NAMALWA (cell line): ENCODE measurements at regions not wholly inside any gene's neighbourhood (a gene's known extent, or its start where the extent isn't known, plus 50 kb on each side); places are given as distances from the start of the nearest gene placed in this dataset.

Source experiments
- DNase-seq: peaks from one replicate; pipeline ENCODE4 v3.0.0-alpha.2; 2015; ENCODE audit warnings: low spot score

- DNase-seq = no peak
These were observed 475.8 kb downstream of the BCAT1 start for GRCh38 chr12:24473097-24473496.

GRCh38 chr12:24470050-24470449 is 478.9 kb downstream of the BCAT1 start:
- no peak for DNase-seq

DNA sequence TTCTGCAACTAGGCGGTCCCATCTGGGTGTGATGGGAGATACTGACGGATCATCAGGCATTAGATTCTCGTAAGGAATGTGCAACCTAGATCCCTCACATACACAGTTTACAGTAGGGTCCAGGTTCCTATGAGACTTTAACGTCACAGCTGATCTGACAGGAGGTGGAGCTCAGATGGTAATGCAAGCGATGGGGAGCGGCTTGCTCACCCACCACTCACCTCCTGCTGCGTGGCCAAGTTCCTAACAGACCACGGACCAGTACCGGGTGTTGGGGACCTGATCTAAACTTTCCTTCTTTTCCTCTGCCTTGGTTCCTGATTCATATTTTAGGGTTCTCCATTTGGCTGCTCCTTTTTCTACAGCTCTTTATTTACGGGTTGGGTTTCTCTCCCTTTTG is 479.8 kb downstream of the BCAT1 start:
- no peak for DNase-seq

- DNase-seq = no peak
These were observed 481.7 kb downstream of the BCAT1 start for GRCh38 chr12:24467226-24467625.

DNA sequence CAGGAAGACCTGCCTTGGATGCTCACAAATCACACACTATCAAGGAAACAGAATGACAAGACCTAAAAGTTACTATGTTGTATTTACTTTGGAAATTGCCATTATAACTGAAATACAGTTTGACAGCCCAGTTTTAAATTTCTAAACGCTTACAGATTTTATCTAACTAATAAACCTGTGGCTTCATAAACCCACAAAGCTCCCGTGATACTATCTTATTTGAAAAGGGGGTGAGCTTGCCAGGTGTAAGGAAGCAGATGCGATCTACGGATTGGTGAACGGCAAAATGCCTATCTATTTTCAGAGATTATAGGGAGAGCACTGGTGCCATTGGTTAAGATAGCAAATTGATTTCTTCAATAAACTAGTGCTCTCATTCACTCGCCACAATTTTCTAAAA is 485.5 kb downstream of the BCAT1 start:
- no peak for DNase-seq

DNA sequence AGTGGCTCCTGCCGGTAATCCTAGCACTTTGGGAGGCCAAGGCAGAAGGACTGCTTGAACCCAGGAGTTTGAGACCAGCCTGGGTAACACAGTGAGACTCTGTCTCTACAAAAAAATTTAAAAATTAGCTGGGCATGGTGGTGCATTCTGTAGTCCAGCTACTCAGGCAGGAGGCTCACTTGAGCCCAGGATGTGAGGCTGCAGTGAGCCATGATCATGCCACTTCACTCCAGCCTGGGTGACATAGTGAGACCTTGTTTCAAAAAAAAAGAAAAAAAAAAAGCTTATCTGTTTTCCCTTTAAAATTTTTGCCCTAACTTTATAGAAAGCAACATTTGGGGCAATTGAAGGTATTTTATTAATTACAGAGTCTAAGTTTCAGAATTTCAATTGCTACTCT is 486.0 kb downstream of the BCAT1 start:
- no peak for DNase-seq

- DNase-seq = no peak
These were observed 488.4 kb downstream of the BCAT1 start for GRCh38 chr12:24460506-24460905.

- DNase-seq = no peak
These were observed 488.8 kb downstream of the BCAT1 start for GRCh38 chr12:24460099-24460498.

DNA sequence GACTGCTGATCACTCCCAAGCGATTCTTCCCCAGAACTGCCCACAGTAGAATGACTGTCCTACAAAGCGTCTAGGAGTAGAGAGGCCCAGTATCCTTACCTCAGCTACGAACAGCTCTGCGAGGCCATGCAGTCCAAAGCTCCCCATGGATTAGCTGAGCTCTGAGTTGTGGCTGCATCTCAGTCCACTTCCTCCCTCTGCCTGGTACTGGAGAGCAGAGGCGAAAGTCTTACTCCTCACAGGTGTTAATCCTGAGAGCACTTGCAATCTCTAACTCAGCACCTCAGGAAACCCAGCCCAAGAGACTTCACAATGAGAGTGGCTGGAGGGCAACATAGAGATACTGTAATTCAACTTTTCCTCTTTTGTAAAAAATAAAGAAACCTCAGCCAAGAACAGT is 493.1 kb downstream of the BCAT1 start:
- no peak for DNase-seq

GRCh38 chr12:24447678-24448077 is 498.2 kb upstream of the SOX5 start:
- no peak for DNase-seq

- no peak for DNase-seq
These were observed 496.8 kb upstream of the SOX5 start for GRCh38 chr12:24446287-24446686.

GRCh38 chr12:24444634-24445033 is 495.2 kb upstream of the SOX5 start:
- DNase-seq = no peak

GRCh38 chr12:24441458-24441857 is 492.0 kb upstream of the SOX5 start:
- no peak for DNase-seq

- no peak for DNase-seq
These were observed 487.2 kb upstream of the SOX5 start for GRCh38 chr12:24436667-24437066.

DNA sequence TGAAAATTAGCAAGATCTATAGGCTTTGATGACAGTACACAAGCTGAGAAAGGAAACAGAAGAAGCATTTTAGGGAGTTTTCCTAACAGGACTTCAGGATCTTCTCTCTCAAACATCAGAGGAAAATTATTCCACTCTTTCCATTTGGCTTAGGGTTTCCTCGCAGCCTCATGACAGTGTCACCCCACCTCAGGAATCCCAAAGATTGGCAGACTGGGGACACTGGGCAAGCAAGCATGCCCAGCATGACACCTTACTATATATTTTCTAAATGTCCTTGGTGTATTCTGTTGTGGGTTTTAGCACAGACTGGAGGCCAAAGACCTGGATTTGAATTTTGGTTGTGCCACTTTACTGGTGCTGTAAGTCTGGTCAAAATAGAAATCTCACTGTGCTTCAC is 482.4 kb upstream of the SOX5 start:
- no peak for DNase-seq

DNA sequence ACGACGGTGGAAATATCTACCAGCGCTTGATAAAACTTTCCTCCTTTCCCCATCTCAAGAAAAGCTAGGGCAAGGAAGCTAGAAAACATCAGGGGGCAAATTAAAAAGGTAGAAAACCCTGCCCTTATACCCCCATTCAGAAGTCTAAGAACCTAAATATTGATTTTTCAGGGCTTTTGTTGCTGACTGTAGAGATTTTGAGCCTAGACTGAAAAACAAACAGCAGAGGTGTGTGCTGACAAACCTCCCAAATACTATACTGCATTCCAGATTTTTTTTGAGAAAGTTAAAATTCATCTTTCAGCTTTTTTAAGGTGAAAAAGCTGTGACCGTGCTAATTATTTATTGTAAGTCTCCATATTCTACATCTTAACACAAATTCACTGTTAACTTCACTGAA is 478.3 kb upstream of the SOX5 start:
- DNase-seq = no peak

- DNase-seq = no peak
These were observed 476.1 kb upstream of the SOX5 start for GRCh38 chr12:24425601-24425970.

DNA sequence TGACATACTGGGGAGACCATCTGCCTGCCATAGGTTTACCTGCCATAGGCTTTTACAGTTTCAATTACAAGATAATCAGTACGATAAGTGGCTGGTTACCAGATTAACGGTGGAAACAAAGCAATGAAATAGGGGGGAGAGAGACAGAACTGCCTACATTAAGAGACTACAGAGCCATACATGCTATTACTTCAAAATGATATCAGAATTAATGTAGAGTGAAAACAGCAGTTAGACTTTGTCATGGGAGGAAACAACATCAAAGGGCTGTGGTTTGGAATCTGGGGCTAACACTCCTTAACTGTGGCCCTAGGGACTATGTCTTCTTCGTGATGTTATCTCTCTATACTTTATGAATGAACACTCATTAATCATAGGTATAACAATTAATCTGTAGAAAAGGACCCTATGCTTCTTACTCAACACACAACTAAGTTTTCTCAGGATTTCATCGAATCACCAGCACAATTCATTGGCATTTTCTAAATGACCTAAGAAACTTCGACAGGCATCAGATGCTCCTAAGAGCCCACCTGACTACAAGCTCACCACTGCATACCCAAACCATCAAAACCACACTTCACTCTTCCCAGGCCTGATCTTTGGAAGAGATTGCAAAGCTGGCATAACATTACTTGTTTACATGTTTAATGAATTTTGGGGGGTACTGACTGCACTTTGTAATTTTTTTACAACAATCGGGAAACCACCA is 475.6 kb upstream of the SOX5 start:
- peak; percentile 54 for DNase-seq

DNA sequence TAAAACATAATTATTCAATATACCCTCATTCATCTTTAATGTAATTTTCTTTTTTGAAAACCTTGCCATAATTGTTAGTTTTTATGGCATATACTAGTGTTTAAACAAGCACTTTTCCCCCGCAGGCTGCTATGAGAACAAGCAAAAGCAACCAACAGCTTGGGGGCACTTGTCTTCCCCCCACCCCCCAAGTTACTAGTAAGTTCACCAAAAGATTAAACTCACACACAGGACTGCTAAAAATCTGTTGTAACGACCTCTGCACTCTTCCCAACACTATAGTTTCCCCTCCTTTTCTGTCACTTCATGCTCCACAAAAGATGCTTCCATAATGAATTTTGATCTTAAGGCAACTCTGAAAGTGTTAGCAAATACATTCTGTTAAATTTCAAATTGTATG is 474.9 kb upstream of the SOX5 start:
- DNase-seq = no peak

- DNase-seq = no peak
These were observed 474.1 kb upstream of the SOX5 start for GRCh38 chr12:24423611-24424010.

GRCh38 chr12:24421759-24422158 is 472.3 kb upstream of the SOX5 start:
- DNase-seq = no peak

DNA sequence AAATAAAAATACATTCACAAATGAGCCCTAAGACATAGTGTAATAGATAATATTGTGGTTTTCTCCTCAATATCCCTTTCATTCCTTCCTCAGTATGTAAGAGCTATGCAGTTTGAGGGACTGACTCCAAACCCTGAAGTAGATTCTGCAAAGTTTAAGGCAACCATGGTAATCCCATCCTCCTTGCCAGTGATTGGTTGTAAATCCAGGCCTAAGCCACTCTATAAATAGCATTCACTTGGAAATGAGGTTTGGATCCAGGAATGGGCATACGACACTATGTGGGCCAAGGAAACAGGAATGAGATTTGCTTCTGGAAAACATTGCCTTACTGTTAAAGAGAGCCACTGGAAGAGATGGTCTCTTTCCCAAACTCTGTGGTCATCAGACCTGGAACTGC is 468.7 kb upstream of the SOX5 start:
- DNase-seq = no peak

DNA sequence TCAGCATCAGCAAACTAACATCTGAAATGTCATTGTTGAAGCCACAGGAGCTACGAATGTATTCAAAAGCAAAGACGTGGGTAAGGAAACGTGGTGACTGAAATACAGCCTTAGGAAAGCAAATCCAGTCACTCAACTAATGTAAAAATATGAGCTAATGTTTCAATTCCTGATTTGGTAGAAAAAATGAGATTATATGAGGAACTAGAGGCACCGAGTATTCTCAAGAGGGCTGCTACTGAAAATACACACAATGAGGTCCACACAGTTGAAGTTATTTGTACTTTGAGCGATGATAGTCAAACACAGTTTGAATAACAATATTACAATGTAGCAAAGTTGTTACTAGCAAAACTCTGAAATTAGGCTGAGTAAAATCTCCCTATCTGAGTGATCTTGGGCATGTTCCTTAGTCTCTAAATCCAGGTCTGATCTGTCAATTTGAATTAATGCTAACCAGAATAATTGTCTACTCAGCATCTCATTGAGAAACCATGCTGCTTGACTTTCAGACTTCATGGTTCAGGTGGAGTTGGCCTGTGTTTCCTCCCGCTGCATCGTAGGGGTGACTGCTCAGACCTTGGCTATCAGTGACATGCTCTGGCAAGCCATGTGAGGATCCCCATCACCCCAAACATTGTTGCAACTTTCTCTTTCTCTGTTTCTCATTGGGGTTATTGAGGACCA is 467.1 kb upstream of the SOX5 start:
- peak; percentile 55 for DNase-seq

GRCh38 chr12:24415934-24416333 is 466.5 kb upstream of the SOX5 start:
- DNase-seq = peak; percentile 30
